AG10803 (cell line): ENCODE measurements at regions not wholly inside any gene's neighbourhood (a gene's known extent, or its start where the extent isn't known, plus 50 kb on each side); places are given as distances from the start of the nearest gene placed in this dataset.
"Not testable (repeated sequence)": the region's sequence is repeated elsewhere in the genome, so short reads cannot be mapped to it uniquely, and the experiment has no call there.

Experiments
- DNase-seq: peaks from one replicate; pipeline ENCODE4 v3.0.0; 2010; ENCODE audit warnings: low read depth
- H3K4me3 ChIP-seq: 2 replicates; pipeline ENCODE4 v1.5.1; 2011; ENCODE audit warnings: mild to moderate bottlenecking, low read length, control low read depth
- TF ChIP-seq, protein P1 (sequence below): conservative IDR thresholded peaks from 2 replicates; pipeline ENCODE4 v1.5.1; 2011; ENCODE audit warnings: mild to moderate bottlenecking, low read length, control low read depth, inconsistent platforms

DNA sequence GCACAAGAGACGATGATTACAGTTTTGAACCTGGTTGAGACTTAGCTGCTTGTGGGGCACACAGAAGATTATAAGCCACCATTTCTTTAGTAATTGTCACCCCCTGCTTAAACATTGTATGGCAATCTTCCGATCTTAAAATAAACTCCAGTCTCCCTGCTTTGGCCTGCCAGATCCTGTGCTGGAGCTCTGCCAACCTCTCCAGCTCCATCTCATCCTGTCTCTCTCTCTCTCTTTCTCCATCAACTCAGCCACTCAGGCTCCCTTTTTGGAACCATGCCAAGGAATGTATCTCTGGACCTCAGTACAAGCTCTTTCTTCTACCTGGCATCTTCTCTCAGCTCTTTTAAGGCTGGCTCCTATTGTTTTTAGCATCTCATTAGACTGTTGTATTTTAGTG lies 1053.2 kb downstream of the REEP3 start:
- no peak overlapping the region for H3K4me3 ChIP-seq
- DNase-seq = no peak
- TF ChIP-seq, protein P1, sequence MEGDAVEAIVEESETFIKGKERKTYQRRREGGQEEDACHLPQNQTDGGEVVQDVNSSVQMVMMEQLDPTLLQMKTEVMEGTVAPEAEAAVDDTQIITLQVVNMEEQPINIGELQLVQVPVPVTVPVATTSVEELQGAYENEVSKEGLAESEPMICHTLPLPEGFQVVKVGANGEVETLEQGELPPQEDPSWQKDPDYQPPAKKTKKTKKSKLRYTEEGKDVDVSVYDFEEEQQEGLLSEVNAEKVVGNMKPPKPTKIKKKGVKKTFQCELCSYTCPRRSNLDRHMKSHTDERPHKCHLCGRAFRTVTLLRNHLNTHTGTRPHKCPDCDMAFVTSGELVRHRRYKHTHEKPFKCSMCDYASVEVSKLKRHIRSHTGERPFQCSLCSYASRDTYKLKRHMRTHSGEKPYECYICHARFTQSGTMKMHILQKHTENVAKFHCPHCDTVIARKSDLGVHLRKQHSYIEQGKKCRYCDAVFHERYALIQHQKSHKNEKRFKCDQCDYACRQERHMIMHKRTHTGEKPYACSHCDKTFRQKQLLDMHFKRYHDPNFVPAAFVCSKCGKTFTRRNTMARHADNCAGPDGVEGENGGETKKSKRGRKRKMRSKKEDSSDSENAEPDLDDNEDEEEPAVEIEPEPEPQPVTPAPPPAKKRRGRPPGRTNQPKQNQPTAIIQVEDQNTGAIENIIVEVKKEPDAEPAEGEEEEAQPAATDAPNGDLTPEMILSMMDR = no peak

- DNase-seq = no peak
- no peak overlapping the region for H3K4me3 ChIP-seq
- TF ChIP-seq, protein P1 = no peak
These were observed 1055.3 kb downstream of the REEP3 start for GRCh38 chr10:64576497-64576896.

DNA sequence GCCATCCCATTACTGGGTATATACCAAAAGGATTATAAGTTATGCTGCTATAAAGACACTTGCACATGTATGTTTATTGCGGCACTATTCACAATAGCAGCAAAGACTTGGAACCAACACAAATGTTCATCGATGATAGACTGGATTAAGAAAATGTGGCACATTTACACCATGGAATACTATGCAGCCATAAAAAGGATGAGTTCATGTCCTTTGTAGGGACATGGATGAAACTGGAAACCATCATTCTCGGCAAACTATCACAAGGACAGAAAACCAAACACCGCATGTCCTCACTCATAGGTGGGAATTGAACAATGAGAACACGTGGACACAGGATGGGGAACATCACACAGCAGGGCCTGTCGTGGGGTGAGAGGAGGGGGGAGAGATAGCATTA lies 1057.6 kb downstream of the REEP3 start:
- H3K4me3 ChIP-seq, DNase-seq: not testable (repeated sequence)

- TF ChIP-seq, protein P1 = no peak
- no peak for DNase-seq
- no peak overlapping the region for H3K4me3 ChIP-seq
These were observed 1065.8 kb downstream of the REEP3 start for GRCh38 chr10:64586934-64587503.

- no peak for DNase-seq
- TF ChIP-seq, protein P1 = no peak
- H3K4me3 ChIP-seq = no peak overlapping the region
These were observed 1072.9 kb downstream of the REEP3 start for GRCh38 chr10:64594072-64594471.

DNA sequence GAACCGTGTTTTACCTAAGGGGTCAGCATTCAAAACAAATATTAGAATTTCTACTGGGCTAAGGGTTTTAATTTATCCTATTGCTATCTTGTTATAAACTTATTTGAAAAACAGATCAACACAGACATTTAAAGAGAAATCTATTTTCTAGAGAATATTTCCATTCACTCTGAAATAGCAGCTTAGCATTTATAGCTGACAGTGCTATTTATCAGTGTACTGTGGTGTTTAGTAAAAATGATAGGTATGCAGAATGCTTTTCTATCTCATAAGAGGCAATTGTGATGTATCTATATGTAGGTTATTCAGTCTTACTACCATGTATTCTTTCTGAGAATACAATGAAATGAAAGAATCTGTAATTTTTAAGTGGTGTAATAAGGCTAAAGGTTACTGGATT lies 1077.4 kb downstream of the REEP3 start:
- TF ChIP-seq, protein P1 = no peak
- no peak overlapping the region for H3K4me3 ChIP-seq
- no peak for DNase-seq

DNA sequence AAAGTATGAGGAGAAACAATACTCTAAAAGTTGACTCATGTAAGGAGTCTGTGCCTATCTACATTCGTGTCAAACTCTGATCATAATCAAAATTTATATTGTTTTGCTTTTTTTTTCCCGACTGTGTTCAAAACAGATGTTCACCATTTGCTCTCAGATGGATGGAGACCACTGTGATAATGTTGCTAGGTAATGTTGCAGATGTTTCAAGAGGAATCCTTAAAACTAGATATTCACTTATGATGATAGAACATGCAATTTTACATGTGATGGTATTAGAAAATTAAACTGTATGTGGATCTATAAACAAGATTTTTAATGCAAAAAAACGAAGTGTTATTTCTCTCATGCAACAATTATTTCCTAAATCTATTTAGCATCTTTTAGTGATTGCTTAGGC lies 1080.1 kb downstream of the REEP3 start:
- H3K4me3 ChIP-seq = no peak overlapping the region
- no peak for DNase-seq
- TF ChIP-seq, protein P1 = no peak

GRCh38 chr10:64617085-64617484 lies 1095.9 kb downstream of the REEP3 start:
- no peak for DNase-seq
- H3K4me3 ChIP-seq = no peak overlapping the region
- TF ChIP-seq, protein P1 = no peak
